Stimulated activated CD4-positive, alpha-beta T cell treated with anti-CD3 and anti-CD28 coated beads, Interleukin-2, amount 100 ng/mL, for 48 hours (primary cell): ENCODE measurements at regions not wholly inside any gene's neighbourhood (a gene's known extent, or its start where the extent isn't known, plus 50 kb on each side); places are given as distances from the start of the nearest gene placed in this dataset.

Source experiments
- DNase-seq, 2 donors: peaks; one replicate each; pipeline ENCODE4 v3.0.0-alpha.2; 2020

- no peak for DNase-seq
These were observed 1046.6 kb downstream of the TBC1D22A start for GRCh38 chr22:47808886-47809620.

GRCh38 chr22:47808236-47808635 lies 1045.8 kb downstream of the TBC1D22A start:
- no peak for DNase-seq

GRCh38 chr22:47807506-47807905 lies 1045.1 kb downstream of the TBC1D22A start:
- DNase-seq, result no peak

GRCh38 chr22:47806894-47807293 lies 1044.4 kb downstream of the TBC1D22A start:
- no peak for DNase-seq

GRCh38 chr22:47805394-47805935 lies 1043.0 kb downstream of the TBC1D22A start:
- DNase-seq, result no peak

- DNase-seq, result no peak
These were observed 1041.8 kb downstream of the TBC1D22A start for GRCh38 chr22:47804281-47804680.

- no peak for DNase-seq
These were observed 1040.0 kb downstream of the TBC1D22A start for GRCh38 chr22:47802421-47802820.

- DNase-seq, result no peak
These were observed 1039.2 kb downstream of the TBC1D22A start for GRCh38 chr22:47801541-47802245.

GRCh38 chr22:47798229-47798628 lies 1035.8 kb downstream of the TBC1D22A start:
- DNase-seq, result no peak

- DNase-seq, result no peak
These were observed 1035.0 kb downstream of the TBC1D22A start for GRCh38 chr22:47797342-47797945.

GRCh38 chr22:47796128-47796908 lies 1033.9 kb downstream of the TBC1D22A start:
- no peak for DNase-seq

GRCh38 chr22:47795477-47796127 lies 1033.2 kb downstream of the TBC1D22A start:
- no peak for DNase-seq

GRCh38 chr22:47794851-47795250 lies 1032.4 kb downstream of the TBC1D22A start:
- DNase-seq, result no peak

- DNase-seq, result no peak
These were observed 1031.1 kb downstream of the TBC1D22A start for GRCh38 chr22:47793304-47794101.

GRCh38 chr22:47789171-47789570 lies 1026.7 kb downstream of the TBC1D22A start:
- no peak for DNase-seq

GRCh38 chr22:47788461-47788860 lies 1026.0 kb downstream of the TBC1D22A start:
- no peak for DNase-seq

- no peak for DNase-seq
These were observed 1025.2 kb downstream of the TBC1D22A start for GRCh38 chr22:47787501-47788227.

- no peak for DNase-seq
These were observed 1024.3 kb downstream of the TBC1D22A start for GRCh38 chr22:47786650-47787290.

- DNase-seq, result no peak
These were observed 1022.5 kb downstream of the TBC1D22A start for GRCh38 chr22:47784991-47785390.

GRCh38 chr22:47784367-47784983 lies 1022.0 kb downstream of the TBC1D22A start:
- DNase-seq, result no peak
